H1 (cell line): ENCODE measurements at regions not wholly inside any gene's neighbourhood (a gene's known extent, or its start where the extent isn't known, plus 50 kb on each side); places are given as distances from the start of the nearest gene placed in this dataset.

ENCODE experiments used
- CTCF ChIA-PET: fragments of 300-600 bp; sonication (Branson Sonifier 250); formaldehyde crosslinking; loops from one replicate; lab custom pipeline; 2021; ENCODE audit not compliant: partially characterized antibody; lab: Charles Lee
- POLR2A ChIA-PET: fragments of 300-600 bp; sonication (Branson Sonifier 250); formaldehyde crosslinking; loops from one replicate; lab custom pipeline; 2021; ENCODE audit warnings: inconsistent platforms; ENCODE audit not compliant: partially characterized antibody; lab: Charles Lee
- DNase-seq, 2 experiments: peaks; one replicate each; pipeline versions ENCODE4 v3.0.0 to v3.0.0-alpha.2; 2010 to 2022; ENCODE audit warnings: low spot score in 2 of 2, low read depth in 1 of 2, mixed read lengths in 1 of 2
- FAIRE-seq: peaks from 2 replicates; lab custom pipeline; 2011; peaks lifted over from hg19 to GRCh38; lab: Jason Lieb, UNC
- H2AFZ ChIP-seq: 2 replicates; pipeline ENCODE4 v1.8.1; 2012; ENCODE audit warnings: low read length, inconsistent platforms
- H2AK5ac ChIP-seq: 2 replicates; pipeline ENCODE4 v1.6.1; 2013; ENCODE audit warnings: low read depth, low read length
- H2BK120ac ChIP-seq: replicated peaks from 2 replicates; pipeline ENCODE3; 2013; ENCODE audit warnings: low read depth, low read length, inconsistent platforms
- H2BK12ac ChIP-seq: 2 replicates; pipeline ENCODE4 v1.6.1; 2013; ENCODE audit warnings: low read depth, low read length
- H2BK15ac ChIP-seq: 2 replicates; pipeline ENCODE4 v1.6.1; 2013; ENCODE audit warnings: low read length
- H2BK20ac ChIP-seq: 2 replicates; pipeline ENCODE4 v1.6.1; 2013; ENCODE audit warnings: low read length
- H2BK5ac ChIP-seq: 2 replicates; pipeline ENCODE4 v1.6.1; 2013; ENCODE audit warnings: low read depth, low read length
- H3K14ac ChIP-seq: 2 replicates; pipeline ENCODE4 v1.6.1; 2013; ENCODE audit warnings: inconsistent platforms; ENCODE audit not compliant: insufficient read length
- H3K18ac ChIP-seq: 2 replicates; pipeline ENCODE4 v1.6.1; 2013; ENCODE audit warnings: low read length; ENCODE audit errors: extremely low read depth
- H3K23ac ChIP-seq: 2 replicates; pipeline ENCODE4 v1.6.1; 2013; ENCODE audit warnings: inconsistent platforms; ENCODE audit not compliant: insufficient read length
- H3K23me2 ChIP-seq: 2 replicates; pipeline ENCODE4 v1.6.1; 2013; ENCODE audit warnings: low read depth, low read length
- H3K27ac ChIP-seq: 2 replicates; pipeline ENCODE4 v1.6.1; 2011; ENCODE audit warnings: low read depth, low read length, inconsistent platforms
- H3K27me3 ChIP-seq, 4 experiments: replicated peaks in 1 of 4; 1 replicate in 1 of 4; 2 replicates in 3 of 4; pipeline versions ENCODE4 v1.6.1 to v1.8.1; 2011 to 2013; ENCODE audit warnings: low read length in 3 of 4, mild to moderate bottlenecking in 3 of 4, inconsistent platforms in 2 of 4, mixed read lengths in 2 of 4, moderate library complexity in 1 of 4; ENCODE audit not compliant: control insufficient read depth in 3 of 4, insufficient read depth in 3 of 4; ENCODE audit errors: extremely low read depth in 1 of 4
- H3K36me3 ChIP-seq, 4 experiments: 2 replicates each; pipeline versions ENCODE4 v1.6.1 to v1.8.1; 2011 to 2013; ENCODE audit warnings: mild to moderate bottlenecking in 4 of 4, low read length in 3 of 4, moderate library complexity in 2 of 4, control low read depth in 1 of 4, inconsistent platforms in 1 of 4; ENCODE audit not compliant: insufficient read depth in 4 of 4, control insufficient read depth in 2 of 4
- H3K4ac ChIP-seq: replicated peaks from 2 replicates; pipeline ENCODE3; 2013; ENCODE audit warnings: low read length, low read depth, mixed read lengths, inconsistent platforms; ENCODE audit not compliant: insufficient read length
- H3K4me1 ChIP-seq, 4 experiments: replicated peaks in 1 of 4; 1 replicate in 1 of 4; 2 replicates in 3 of 4; pipeline versions ENCODE4 v1.6.1 to v1.8.1; 2011 to 2013; ENCODE audit warnings: low read length in 3 of 4, inconsistent platforms in 2 of 4, mixed read lengths in 1 of 4; ENCODE audit not compliant: insufficient read depth in 4 of 4, control insufficient read depth in 3 of 4
- H3K4me2 ChIP-seq, 2 experiments: 2 replicates each; pipeline versions ENCODE4 v1.6.1 to v1.8.1; 2011 to 2013; ENCODE audit warnings: low read depth in 2 of 2, low read length in 2 of 2, control low read depth in 1 of 2, inconsistent platforms in 1 of 2, mild to moderate bottlenecking in 1 of 2; ENCODE audit not compliant: insufficient read depth in 1 of 2
- H3K4me3 ChIP-seq, 4 experiments: fragments of 200-600, 300-600 bp in 1 of 4; sonication (generic), shearing (Covaris generic), sonication (Bioruptor Twin) in 1 of 4; 2 replicates each; pipeline versions ENCODE4 v1.5.1 to v1.8.1; 2011 to 2016; ENCODE audit warnings: low read length in 4 of 4, low read depth in 3 of 4, control low read depth in 2 of 4, inconsistent platforms in 2 of 4, mild to moderate bottlenecking in 2 of 4, mixed read lengths in 1 of 4, moderate library complexity in 1 of 4; ENCODE audit not compliant: insufficient read depth in 2 of 4; ENCODE audit errors: extremely low read depth in 1 of 4
- H3K56ac ChIP-seq: replicated peaks from 2 replicates; pipeline ENCODE3; 2013; ENCODE audit warnings: low read depth, mild to moderate bottlenecking, mixed read lengths, low read length, inconsistent platforms; ENCODE audit not compliant: insufficient read length
- H3K79me1 ChIP-seq: 2 replicates; pipeline ENCODE4 v1.6.1; 2013; ENCODE audit warnings: low read depth, low read length, control low read depth
- H3K79me2 ChIP-seq, 2 experiments: 2 replicates each; pipeline versions ENCODE4 v1.6.1 to v1.8.1; 2012 to 2013; ENCODE audit warnings: low read length in 2 of 2, mild to moderate bottlenecking in 2 of 2, inconsistent platforms in 1 of 2; ENCODE audit not compliant: insufficient read depth in 2 of 2, control insufficient read depth in 1 of 2
- H3K9ac ChIP-seq, 4 experiments: replicated peaks in 1 of 4; 1 replicate in 1 of 4; 2 replicates in 3 of 4; pipeline versions ENCODE4 v1.6.1 to v1.8.1; 2011 to 2013; ENCODE audit warnings: low read depth in 3 of 4, low read length in 3 of 4, control low read depth in 2 of 4, mild to moderate bottlenecking in 2 of 4, moderate library complexity in 2 of 4, inconsistent platforms in 1 of 4; ENCODE audit errors: extremely low read depth in 1 of 4
- H3K9me3 ChIP-seq, 2 experiments: 2 replicates each; pipeline versions ENCODE4 v1.6.1 to v1.8.1; 2012 to 2013; ENCODE audit warnings: mild to moderate bottlenecking in 2 of 2, moderate library complexity in 2 of 2, control low read depth in 1 of 2, inconsistent platforms in 1 of 2, low read depth in 1 of 2, low read length in 1 of 2, mixed read lengths in 1 of 2; ENCODE audit not compliant: insufficient read depth in 2 of 2
- H4K20me1 ChIP-seq, 2 experiments: replicated peaks in 1 of 2; 2 replicates each; pipeline versions ENCODE3 to v1.8.1; 2011 to 2013; ENCODE audit warnings: inconsistent platforms in 2 of 2, low read length in 2 of 2, mild to moderate bottlenecking in 1 of 2; ENCODE audit not compliant: insufficient read depth in 2 of 2, control insufficient read depth in 1 of 2
- H4K5ac ChIP-seq: 2 replicates; pipeline ENCODE4 v1.6.1; 2013; ENCODE audit warnings: low read length, low read depth, mixed read lengths, inconsistent platforms; ENCODE audit not compliant: insufficient read length
- H4K8ac ChIP-seq: 2 replicates; pipeline ENCODE4 v1.8.0; 2013; ENCODE audit warnings: mild to moderate bottlenecking, moderate library complexity, low read length, inconsistent platforms; ENCODE audit not compliant: insufficient read depth; ENCODE audit errors: extremely low read depth
- H4K91ac ChIP-seq: replicated peaks from 2 replicates; pipeline ENCODE3; 2013; ENCODE audit warnings: low read length, mixed read lengths, inconsistent platforms; ENCODE audit not compliant: insufficient read length
- PHF8 ChIP-seq: fragments of 200-600 bp; sonication (generic); conservative IDR thresholded peaks from 2 replicates; pipeline ENCODE4 v1.7.1; 2012; ENCODE audit warnings: low read depth, mild to moderate bottlenecking, inconsistent platforms, low read length, moderate library complexity
- SUZ12 ChIP-seq: fragments of 200-600 bp; sonication (generic); IDR thresholded peaks from 2 replicates; pipeline ENCODE4 v1.6.1; 2012; ENCODE audit warnings: mild to moderate bottlenecking, inconsistent platforms, low read length, moderate library complexity, mixed read lengths
- YY1 ChIP-seq: IDR thresholded peaks from 2 replicates; pipeline ENCODE4 v1.6.1; 2011; ENCODE audit warnings: low read depth, mild to moderate bottlenecking, low read length
- WGBS, 2 experiments: shearing (Covaris generic) in 1 of 2; methylation state at CpG; one replicate each; pipeline versions ENCODE4 v1.1.6 to v1.1.7; 2013 to 2015; ENCODE audit warnings: low lambda C conversion rate in 2 of 2, mixed read lengths in 2 of 2, inconsistent platforms in 1 of 2, low coverage in 1 of 2, missing lambda C conversion rate in 1 of 2; ENCODE audit not compliant: insufficient replicate concordance in 2 of 2, insufficient coverage in 1 of 2, insufficient read length in 1 of 2; ENCODE audit errors: extremely low coverage in 1 of 2, missing lambda C conversion rate in 1 of 2; 5-methylcytosine and 5-hydroxymethylcytosine counted together

DNA sequence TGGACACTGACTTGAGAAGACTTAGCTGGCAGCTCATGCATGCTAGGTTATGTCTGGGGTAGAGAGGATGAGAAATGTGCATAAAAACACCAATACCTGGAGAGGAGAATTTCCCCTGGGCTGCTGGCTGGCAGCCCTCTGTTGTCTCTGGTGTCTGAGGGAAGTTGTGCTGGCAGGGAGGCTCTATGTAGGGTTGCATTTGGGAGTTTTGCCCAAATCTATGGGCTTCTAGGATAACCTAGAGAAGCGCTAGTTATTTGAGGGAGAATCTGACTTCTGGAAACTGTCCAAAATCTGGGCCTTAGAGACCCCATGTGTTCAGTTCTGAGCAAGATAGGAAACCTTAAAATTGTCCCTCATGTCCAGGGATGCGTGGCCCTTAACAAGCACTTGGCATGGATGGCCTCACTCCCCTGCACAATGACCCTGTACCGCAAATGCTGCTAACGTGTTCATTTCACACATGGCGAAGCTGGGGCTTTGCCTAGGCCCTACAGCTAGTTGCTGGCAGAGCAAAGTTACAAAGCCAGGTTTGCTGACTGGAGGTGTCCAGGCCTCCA is 70.3 kb upstream of the ATP2B2 start:
- Histone ChIP-seq H3K4me3 (no peak overlapping the region), H3K4me2 (no peak overlapping the region), H4K8ac (no peak overlapping the region; the same call in 1 of the 2 replicates), H2BK5ac (no peak overlapping the region), H2AFZ (no peak overlapping the region), H4K5ac (no peak overlapping the region), H2AK5ac (no peak overlapping the region), H4K20me1 (no peaks in the 10 kb centered on the region), H3K27ac (no peak overlapping the region), H4K91ac (no peak overlapping the region), H3K79me2 (no peaks in the 10 kb centered on the region), H3K23me2 (no peaks in the 10 kb centered on the region), H3K27me3 (no peaks in the 10 kb centered on the region; a peak in 1 of 7 replicates), H2BK120ac (no peak overlapping the region), H3K18ac (no peak overlapping the region), H3K9ac (no peak overlapping the region; a peak in 2 of 7 replicates), H3K4me1 (no peaks in the 10 kb centered on the region), H3K14ac (no peak overlapping the region), H3K56ac (no peak overlapping the region), H3K4ac (no peak overlapping the region), H3K79me1 (no peaks in the 10 kb centered on the region), H3K23ac (no peak overlapping the region), H3K36me3 (no peaks in the 10 kb centered on the region), H2BK20ac (no peak overlapping the region), H3K9me3 (no peaks in the 10 kb centered on the region), H2BK15ac (0 out of 2 replicates have a peak overlapping the region, but pooled peaks have one; percentile 46), H2BK12ac (no peak overlapping the region)
- DNase-seq (no peak), FAIRE-seq (no peak)
- ChIA-PET POLR2A (no interaction called here), CTCF (interaction anchor here (0.7 to 2.1 kb wide), 7 partner anchors 9 to 163 kb away, joined by 3 to 5 read pairs (median 3); no protein-coding TSS in a partner anchor)
- 95% methylated on average over 5 of the region's 5 CpGs; no CpG with 5 or more reads in 1 of the 2 experiments for WGBS, 2 experiments
- TF ChIP-seq YY1: no peak
- TF ChIP-seq PHF8: no peak
- no peak for TF ChIP-seq SUZ12
